GM23338 (cell line): ENCODE measurements at regions not wholly inside any gene's neighbourhood (a gene's known extent, or its start where the extent isn't known, plus 50 kb on each side); places are given as distances from the start of the nearest gene placed in this dataset.
"Not testable (repeated sequence)": the region's sequence is repeated elsewhere in the genome, so short reads cannot be mapped to it uniquely, and the experiment has no call there.

Experiments used
- ATAC-seq: fragments of 200-7000 bp; cut with Tn5 transposase; 3 replicates; pipeline ENCODE4 v1.9.1; 2020
- DNase-seq: peaks from one replicate; pipeline ENCODE4 v3.0.0-alpha.2; 2015; ENCODE audit warnings: low spot score
- H2AFZ ChIP-seq: fragments of 200-600 bp; sonication (generic); 2 replicates; pipeline ENCODE4 v1.8.0; 2016; ENCODE audit warnings: antibody characterized with exemption, mild to moderate bottlenecking, moderate library complexity
- H3F3A ChIP-seq: fragments of 200-600 bp; sonication (generic); replicated peaks from 2 replicates; pipeline ENCODE4 v1.8.0; 2017; ENCODE audit warnings: antibody characterized with exemption, mixed run types, low read depth
- H3K27ac ChIP-seq: fragments of 200-600 bp; sonication (generic); 2 replicates; pipeline ENCODE4 v1.6.1; 2016; ENCODE audit warnings: low read depth
- H3K27me3 ChIP-seq: fragments of 200-600 bp; sonication (generic); 2 replicates; pipeline ENCODE4 v1.8.0; 2016; ENCODE audit warnings: mild to moderate bottlenecking, mixed run types, moderate library complexity; ENCODE audit not compliant: insufficient read depth
- H3K36me3 ChIP-seq: fragments of 200-600 bp; sonication (generic); 2 replicates; pipeline ENCODE4 v1.8.0; 2016; ENCODE audit warnings: mild to moderate bottlenecking; ENCODE audit not compliant: insufficient read depth
- H3K4me1 ChIP-seq: fragments of 200-600 bp; sonication (generic); 2 replicates; pipeline ENCODE4 v1.8.0; 2016; ENCODE audit warnings: mild to moderate bottlenecking, moderate library complexity; ENCODE audit not compliant: insufficient read depth
- H3K4me2 ChIP-seq: fragments of 200-600 bp; sonication (generic); 2 replicates; pipeline ENCODE4 v1.7.1; 2017; ENCODE audit warnings: mixed run types
- H3K4me3 ChIP-seq: fragments of 200-600 bp; sonication (generic); 2 replicates; pipeline ENCODE4 v1.6.1; 2016; ENCODE audit warnings: mixed run types
- H3K79me2 ChIP-seq: fragments of 200-600 bp; sonication (generic); replicated peaks from 2 replicates; pipeline ENCODE4 v1.8.0; 2017; ENCODE audit warnings: mild to moderate bottlenecking; ENCODE audit not compliant: insufficient read depth
- H3K9me2 ChIP-seq: fragments of 200-600 bp; sonication (generic); 2 replicates; pipeline ENCODE4 v1.8.0; 2017; ENCODE audit not compliant: insufficient read depth
- H4K20me1 ChIP-seq: fragments of 200-600 bp; sonication (generic); replicated peaks from 2 replicates; pipeline ENCODE4 v1.8.0; 2017; ENCODE audit warnings: mild to moderate bottlenecking; ENCODE audit not compliant: insufficient read depth
- H3K27ac Mint-ChIP-seq: 2 replicates; pipeline ENCODE4 v1.8.0; 2020; ENCODE audit warnings: inconsistent platforms, mild to moderate bottlenecking, moderate library complexity, mixed read lengths
- H3K27me3 Mint-ChIP-seq: 3 replicates; pipeline ENCODE4 v1.8.0; 2022; ENCODE audit warnings: low read depth, mild to moderate bottlenecking, moderate library complexity, mixed read lengths, inconsistent platforms; ENCODE audit not compliant: insufficient read depth, poor library complexity
- H3K36me3 Mint-ChIP-seq: 3 replicates; pipeline ENCODE4 v1.8.0; 2021; ENCODE audit warnings: low read depth, mild to moderate bottlenecking, inconsistent platforms, moderate library complexity, mixed read lengths
- H3K4me1 Mint-ChIP-seq: 3 replicates; pipeline ENCODE4 v1.8.0; 2020; ENCODE audit warnings: mild to moderate bottlenecking, inconsistent platforms, mixed read lengths
- H3K4me3 Mint-ChIP-seq: 3 replicates; pipeline ENCODE4 v1.8.0; 2021; ENCODE audit warnings: moderate library complexity, mild to moderate bottlenecking, inconsistent platforms, mixed read lengths
- H3K9me3 Mint-ChIP-seq: 3 replicates; pipeline ENCODE4 v1.8.0; 2020; ENCODE audit warnings: moderate library complexity, mild to moderate bottlenecking, inconsistent platforms, mixed read lengths
- CREB1 ChIP-seq: fragments of 250-450 bp; sonication (Bioruptor Pico); IDR thresholded peaks from 2 replicates; pipeline ENCODE4 v1.5.0; 2020; ENCODE audit warnings: low read depth, mild to moderate bottlenecking, moderate library complexity
- CTCF ChIP-seq, 2 experiments: fragments of 200-600 bp in 1 of 2; sonication (generic) in 1 of 2; conservative IDR thresholded peaks; 2 replicates each; pipeline versions ENCODE4 v1.5.1 to v1.6.1; 2016 to 2017; ENCODE audit warnings: antibody characterized with exemption in 2 of 2, low read depth in 2 of 2, mild to moderate bottlenecking in 2 of 2, moderate library complexity in 1 of 2
- ETS1 ChIP-seq: IDR thresholded peaks from 2 replicates; pipeline ENCODE4 v1.6.1; 2016; ENCODE audit warnings: antibody characterized with exemption
- EZH2 ChIP-seq: fragments of 200-600 bp; sonication (generic); IDR thresholded peaks from one replicate; pipeline ENCODE4 v1.8.0; 2017; ENCODE audit warnings: antibody characterized with exemption, mild to moderate bottlenecking, low read depth; ENCODE audit not compliant: unreplicated experiment
- EZH2phosphoT487 ChIP-seq: fragments of 200-600 bp; sonication (generic); IDR thresholded peaks from one replicate; pipeline ENCODE4 v1.8.1; 2018; ENCODE audit warnings: antibody characterized with exemption; ENCODE audit not compliant: unreplicated experiment
- POLR2AphosphoS5 ChIP-seq: IDR thresholded peaks from 2 replicates; pipeline ENCODE4 v1.6.1; 2016; ENCODE audit warnings: antibody characterized with exemption, low read depth

GRCh38 chr5:110880413-110880812 is 141.6 kb downstream of the SLC25A46 start (continued):
- TF ChIP-seq CTCF (conservative IDR thresholded peaks at IDR 0.05; ENCODE audit: low read depth in 2 of 2) = no peak
- no peak for TF ChIP-seq POLR2AphosphoS5

GRCh38 chr5:110884005-110884404 is 145.2 kb downstream of the SLC25A46 start:
- DNase-seq = no peak

GRCh38 chr5:110887170-110887569 is 148.4 kb downstream of the SLC25A46 start:
- H3K4me3 Mint-ChIP-seq, H3K27me3 Mint-ChIP-seq: not testable (repeated sequence)
- peaks cover 22% of the 10 kb centered on the region; the same call in 2 of the 3 replicates for H3K9me3 Mint-ChIP-seq

More at GRCh38 chr5:110884005-110884404, 145.2 kb downstream of the SLC25A46 start:
- Mint-ChIP-seq H3K4me1 (no peaks in the 10 kb centered on the region), H3K9me3 (peaks cover 22% of the 10 kb centered on the region; the same call in 2 of the 3 replicates), H3K27me3 (peaks cover 2% of the 10 kb centered on the region), H3K27ac (no peak overlapping the region), H3K4me3 (no peak overlapping the region), H3K36me3 (peaks cover 3% of the 10 kb centered on the region; the same call in 2 of the 3 replicates)
- TF ChIP-seq POLR2AphosphoS5 (no peak), EZH2phosphoT487 (no peak), CREB1 (CRISPR knock-in tag) (no peak), EZH2 (no peak), ETS1 (no peak)
- H3K4me3 ChIP-seq = no peak overlapping the region
- H3K27ac ChIP-seq = no peak overlapping the region
- no peaks in the 10 kb centered on the region; the same call in 1 of the 2 replicates for H3K9me2 ChIP-seq
- H2AFZ ChIP-seq = no peak overlapping the region
- no peaks in the 10 kb centered on the region for H3K79me2 ChIP-seq
- no peaks in the 10 kb centered on the region for H3K4me1 ChIP-seq
- no peaks in the 10 kb centered on the region for H4K20me1 ChIP-seq
- no peaks in the 10 kb centered on the region for H3F3A ChIP-seq
- no peaks in the 10 kb centered on the region for H3K36me3 ChIP-seq
- no peak for ATAC-seq
- no peaks in the 10 kb centered on the region for H3K27me3 ChIP-seq
- no peak overlapping the region for H3K4me2 ChIP-seq

GRCh38 chr5:110893854-110894483 is 155.2 kb downstream of the SLC25A46 start:
- not testable (repeated sequence) for H3K27me3 Mint-ChIP-seq, H3K79me2 ChIP-seq, H3K27ac ChIP-seq, H3K4me3 ChIP-seq, H4K20me1 ChIP-seq, H3K4me3 Mint-ChIP-seq, H3K4me1 Mint-ChIP-seq, H3K9me3 Mint-ChIP-seq, H3K27me3 ChIP-seq, H3K9me2 ChIP-seq, H3K4me1 ChIP-seq, H3K36me3 ChIP-seq, H3K27ac Mint-ChIP-seq, H3F3A ChIP-seq, H3K36me3 Mint-ChIP-seq, H3K4me2 ChIP-seq
- H2AFZ ChIP-seq = peak overlapping the region; percentile 88
- peak; percentile 24 for DNase-seq
- ATAC-seq = peak; percentile 48

More at GRCh38 chr5:110887170-110887569, 148.4 kb downstream of the SLC25A46 start:
- not testable (repeated sequence) for H3K36me3 ChIP-seq, H3K4me1 ChIP-seq, H3K4me2 ChIP-seq, DNase-seq, H3K36me3 Mint-ChIP-seq, ATAC-seq, H3K27ac Mint-ChIP-seq, H3K4me1 Mint-ChIP-seq, H3K27me3 ChIP-seq, H3F3A ChIP-seq, H2AFZ ChIP-seq, H4K20me1 ChIP-seq, H3K9me2 ChIP-seq, H3K79me2 ChIP-seq, H3K4me3 ChIP-seq, H3K27ac ChIP-seq
